ENCODE measurements at regions not wholly inside any gene's neighbourhood (a gene's known extent, or its start where the extent isn't known, plus 50 kb on each side); places are given as distances from the start of the nearest gene placed in this dataset.

DNA sequence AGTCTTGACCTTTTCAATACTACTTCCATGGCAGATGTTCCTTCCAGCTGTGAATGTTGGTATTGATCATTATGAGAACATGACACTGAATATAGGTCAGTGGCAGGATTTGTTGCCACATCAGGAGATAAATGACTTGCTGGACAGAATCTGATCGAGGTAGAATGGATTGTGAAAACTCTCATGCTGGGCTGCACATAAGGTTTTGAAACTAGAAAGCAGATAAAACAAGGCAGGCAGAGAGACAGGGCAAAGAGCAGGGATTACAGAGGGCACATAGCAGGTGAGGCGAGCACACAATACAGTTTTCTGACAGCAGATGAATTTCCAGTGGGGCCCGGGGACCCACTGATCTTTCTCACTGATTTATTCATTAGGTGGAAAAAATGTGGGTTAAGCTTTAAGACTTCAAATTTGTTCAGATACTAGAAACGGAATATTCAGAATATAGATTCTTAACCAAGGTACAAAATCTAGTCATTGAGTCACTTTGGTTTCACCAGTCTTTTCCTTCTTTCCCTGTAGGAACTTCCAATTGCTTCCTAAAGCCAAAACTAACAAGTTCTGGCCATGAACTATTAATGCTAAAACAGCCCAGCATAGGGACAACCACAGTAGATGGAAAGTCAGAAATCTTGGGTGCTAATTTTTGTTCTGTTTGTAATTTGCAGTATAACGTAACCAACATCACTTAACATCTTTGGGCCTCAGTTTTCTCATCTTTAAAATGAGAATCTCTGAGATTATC, 296.0 kb upstream of the PTBP2 start (continued):
- TF ChIP-seq, protein P1, sequence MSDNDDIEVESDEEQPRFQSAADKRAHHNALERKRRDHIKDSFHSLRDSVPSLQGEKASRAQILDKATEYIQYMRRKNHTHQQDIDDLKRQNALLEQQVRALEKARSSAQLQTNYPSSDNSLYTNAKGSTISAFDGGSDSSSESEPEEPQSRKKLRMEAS (IDR thresholded peaks at IDR 0.05), result no peak
- TF ChIP-seq CREB1 (IDR thresholded peaks at IDR 0.05) (no peak), ASH2L (IDR thresholded peaks at IDR 0.05; ENCODE audit: low read length) (no peak)

All from H1 (cell line).